ENCODE measurements at regions not wholly inside any gene's neighbourhood (a gene's known extent, or its start where the extent isn't known, plus 50 kb on each side); places are given as distances from the start of the nearest gene placed in this dataset.

GRCh38 chr3:137958636-137959035 is 51.3 kb upstream of the CLDN18 start:
- TF ChIP-seq EZH2 (IDR thresholded peaks at IDR 0.05; ENCODE audit: low read depth), result no peak
- TF ChIP-seq, protein P1, sequence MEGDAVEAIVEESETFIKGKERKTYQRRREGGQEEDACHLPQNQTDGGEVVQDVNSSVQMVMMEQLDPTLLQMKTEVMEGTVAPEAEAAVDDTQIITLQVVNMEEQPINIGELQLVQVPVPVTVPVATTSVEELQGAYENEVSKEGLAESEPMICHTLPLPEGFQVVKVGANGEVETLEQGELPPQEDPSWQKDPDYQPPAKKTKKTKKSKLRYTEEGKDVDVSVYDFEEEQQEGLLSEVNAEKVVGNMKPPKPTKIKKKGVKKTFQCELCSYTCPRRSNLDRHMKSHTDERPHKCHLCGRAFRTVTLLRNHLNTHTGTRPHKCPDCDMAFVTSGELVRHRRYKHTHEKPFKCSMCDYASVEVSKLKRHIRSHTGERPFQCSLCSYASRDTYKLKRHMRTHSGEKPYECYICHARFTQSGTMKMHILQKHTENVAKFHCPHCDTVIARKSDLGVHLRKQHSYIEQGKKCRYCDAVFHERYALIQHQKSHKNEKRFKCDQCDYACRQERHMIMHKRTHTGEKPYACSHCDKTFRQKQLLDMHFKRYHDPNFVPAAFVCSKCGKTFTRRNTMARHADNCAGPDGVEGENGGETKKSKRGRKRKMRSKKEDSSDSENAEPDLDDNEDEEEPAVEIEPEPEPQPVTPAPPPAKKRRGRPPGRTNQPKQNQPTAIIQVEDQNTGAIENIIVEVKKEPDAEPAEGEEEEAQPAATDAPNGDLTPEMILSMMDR (conservative IDR thresholded peaks at IDR 0.05), result no peak
